ENCODE measurements at regions not wholly inside any gene's neighbourhood (a gene's known extent, or its start where the extent isn't known, plus 50 kb on each side); places are given as distances from the start of the nearest gene placed in this dataset.

GRCh38 chr10:112080231-112080630, 103.3 kb downstream of the GPAM start:
- H3K4me3 ChIP-seq (ENCODE audit: low read depth, low read length): no peak overlapping the region
- no peak for DNase-seq (ENCODE audit: low read depth)
- no peak for TF ChIP-seq CTCF (IDR thresholded peaks at IDR 0.05; ENCODE audit: insufficient read depth, low read depth, low read length, missing control alignments)

GRCh38 chr10:112082120-112082519, 101.4 kb downstream of the GPAM start:
- no peak for DNase-seq (ENCODE audit: low read depth)
- no peak for TF ChIP-seq CTCF (IDR thresholded peaks at IDR 0.05; ENCODE audit: insufficient read depth, low read depth, low read length, missing control alignments)
- H3K4me3 ChIP-seq (ENCODE audit: low read depth, low read length): no peak overlapping the region

DNA sequence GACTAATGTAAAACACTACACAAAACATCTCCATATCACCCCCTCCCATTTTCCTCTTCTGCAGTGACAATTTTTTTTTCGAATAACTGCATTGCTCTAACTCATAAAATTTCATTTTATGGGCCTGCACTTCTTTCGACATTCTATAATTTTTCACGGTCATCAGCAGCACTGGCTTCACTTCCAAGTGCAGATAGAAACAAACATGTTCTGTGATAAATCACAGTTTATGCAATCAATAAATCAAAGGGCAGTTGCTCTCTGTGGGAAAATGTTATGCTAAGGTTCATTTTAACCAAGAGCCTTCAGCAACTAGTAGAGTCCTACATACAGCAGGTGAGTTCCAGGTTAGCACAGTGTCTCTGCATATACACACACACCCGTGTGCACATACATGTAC, 100.1 kb downstream of the GPAM start:
- no peak for DNase-seq (ENCODE audit: low read depth)
- H3K4me3 ChIP-seq (ENCODE audit: low read depth, low read length): no peak overlapping the region
- no peak for TF ChIP-seq CTCF (IDR thresholded peaks at IDR 0.05; ENCODE audit: insufficient read depth, low read depth, low read length, missing control alignments)

DNA sequence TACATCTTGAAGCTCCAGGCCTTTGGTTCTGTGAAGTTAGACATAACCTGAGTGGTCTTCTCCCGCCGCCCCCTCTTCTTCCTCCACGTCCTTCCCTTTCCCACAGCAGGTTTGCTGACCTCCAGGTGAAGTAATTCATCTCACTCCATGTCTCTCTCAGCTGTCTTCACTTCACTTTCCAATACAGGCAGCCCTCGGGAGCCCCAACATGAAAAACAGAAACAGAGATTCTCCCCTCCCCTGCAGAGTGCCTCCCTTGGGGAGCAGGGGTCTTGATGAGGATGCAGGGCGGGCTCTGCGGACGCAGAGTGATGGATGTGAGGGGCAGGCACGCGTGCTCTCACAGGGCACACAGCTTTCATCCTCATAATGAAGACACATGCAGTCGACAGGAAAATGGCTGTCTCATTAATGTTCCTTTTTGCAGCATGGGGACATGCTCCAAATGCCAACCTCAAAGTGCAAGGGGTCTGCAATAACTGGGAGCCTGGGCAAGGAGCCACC, 95.6 kb downstream of the GPAM start:
- no peak for TF ChIP-seq CTCF (IDR thresholded peaks at IDR 0.05; ENCODE audit: insufficient read depth, low read depth, low read length, missing control alignments)
- DNase-seq (ENCODE audit: low read depth): no peak
- no peak overlapping the region for H3K4me3 ChIP-seq (ENCODE audit: low read depth, low read length)

GRCh38 chr10:112091703-112092102, 91.9 kb downstream of the GPAM start:
- no peak overlapping the region for H3K4me3 ChIP-seq (ENCODE audit: low read depth, low read length)
- no peak for DNase-seq (ENCODE audit: low read depth)
- no peak for TF ChIP-seq CTCF (IDR thresholded peaks at IDR 0.05; ENCODE audit: insufficient read depth, low read depth, low read length, missing control alignments)

GRCh38 chr10:112092519-112092918, 91.0 kb downstream of the GPAM start:
- no peak for DNase-seq (ENCODE audit: low read depth)
- TF ChIP-seq CTCF (IDR thresholded peaks at IDR 0.05; ENCODE audit: insufficient read depth, low read depth, low read length, missing control alignments): no peak
- no peak overlapping the region for H3K4me3 ChIP-seq (ENCODE audit: low read depth, low read length)

GRCh38 chr10:112094984-112095383, 88.6 kb downstream of the GPAM start:
- H3K4me3 ChIP-seq (ENCODE audit: low read depth, low read length): no peak overlapping the region
- TF ChIP-seq CTCF (IDR thresholded peaks at IDR 0.05; ENCODE audit: insufficient read depth, low read depth, low read length, missing control alignments): no peak
- DNase-seq (ENCODE audit: low read depth): no peak

Data from GM12865 (cell line).